Chondrocyte (in vitro differentiated cells): ENCODE measurements at regions not wholly inside any gene's neighbourhood (a gene's known extent, or its start where the extent isn't known, plus 50 kb on each side); places are given as distances from the start of the nearest gene placed in this dataset.
A peak's percentile ranks its signal among the peaks of the same experiment; 100 is the strongest.
"Not testable (repeated sequence)": the region's sequence is repeated elsewhere in the genome, so short reads cannot be mapped to it uniquely, and the experiment has no call there.

Experiments used
- DNase-seq: peaks from one replicate; pipeline ENCODE4 v3.0.0; 2021; ENCODE audit warnings: mixed read lengths, low spot score
- H3K27ac Mint-ChIP-seq: one replicate; pipeline ENCODE4 v1.8.0; 2021; ENCODE audit warnings: mild to moderate bottlenecking, moderate library complexity, mixed read lengths; ENCODE audit not compliant: unreplicated experiment
- H3K27me3 Mint-ChIP-seq: 2 replicates; pipeline ENCODE4 v1.8.0; 2021; ENCODE audit warnings: low read depth, mixed read lengths
- H3K36me3 Mint-ChIP-seq: 2 replicates; pipeline ENCODE4 v1.8.0; 2021; ENCODE audit warnings: low read depth, mixed read lengths
- H3K4me1 Mint-ChIP-seq: 2 replicates; pipeline ENCODE4 v1.8.0; 2021; ENCODE audit warnings: low read depth, mild to moderate bottlenecking, mixed read lengths
- H3K4me3 Mint-ChIP-seq: one replicate; pipeline ENCODE4 v1.8.0; 2021; ENCODE audit warnings: mild to moderate bottlenecking, moderate library complexity, mixed read lengths; ENCODE audit not compliant: unreplicated experiment
- H3K9me3 Mint-ChIP-seq: 2 replicates; pipeline ENCODE4 v1.8.0; 2021; ENCODE audit warnings: low read depth, mixed read lengths
- CTCF ChIP-seq: fragments of 200-600 bp; sonication (generic); IDR thresholded peaks from 2 replicates; pipeline ENCODE4 v1.5.0; 2021; ENCODE audit warnings: antibody characterized with exemption, mild to moderate bottlenecking, moderate library complexity

DNA sequence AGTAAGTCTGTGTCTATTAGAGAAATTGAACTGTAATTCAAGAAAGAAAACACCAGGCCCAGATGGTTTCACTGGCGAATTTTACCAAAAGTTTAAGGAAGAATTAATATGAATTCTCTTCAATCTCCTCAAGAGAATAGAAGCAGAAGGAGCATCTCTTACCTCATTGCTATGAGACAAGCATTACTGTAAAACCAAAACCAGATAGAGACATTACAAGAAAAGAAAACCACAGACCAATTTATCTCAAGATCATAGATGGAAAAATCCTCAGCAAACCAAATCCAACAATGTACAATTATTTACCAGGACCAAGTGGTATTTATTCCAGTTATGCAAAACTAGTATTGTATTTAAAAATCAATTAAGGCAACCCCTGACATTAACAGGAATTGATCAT lies 160.6 kb downstream of the LIPI start:
- no peaks in the 10 kb centered on the region for H3K36me3 Mint-ChIP-seq
- no peak for TF ChIP-seq CTCF
- H3K9me3 Mint-ChIP-seq, result peaks cover 21% of the 10 kb centered on the region
- H3K4me3 Mint-ChIP-seq, result no peak overlapping the region
- no peak for DNase-seq
- H3K27ac Mint-ChIP-seq, result no peak overlapping the region
- H3K27me3 Mint-ChIP-seq, result no peaks in the 10 kb centered on the region
- H3K4me1 Mint-ChIP-seq, result peaks cover 3% of the 10 kb centered on the region

GRCh38 chr21:14046401-14046800 lies 164.4 kb downstream of the LIPI start:
- H3K4me3 Mint-ChIP-seq, result no peak overlapping the region
- no peak for DNase-seq
- no peaks in the 10 kb centered on the region for H3K27me3 Mint-ChIP-seq
- no peak for TF ChIP-seq CTCF
- no peak overlapping the region for H3K27ac Mint-ChIP-seq
- peaks cover 25% of the 10 kb centered on the region for H3K9me3 Mint-ChIP-seq
- H3K4me1 Mint-ChIP-seq, result peaks cover 3% of the 10 kb centered on the region
- no peaks in the 10 kb centered on the region for H3K36me3 Mint-ChIP-seq

DNA sequence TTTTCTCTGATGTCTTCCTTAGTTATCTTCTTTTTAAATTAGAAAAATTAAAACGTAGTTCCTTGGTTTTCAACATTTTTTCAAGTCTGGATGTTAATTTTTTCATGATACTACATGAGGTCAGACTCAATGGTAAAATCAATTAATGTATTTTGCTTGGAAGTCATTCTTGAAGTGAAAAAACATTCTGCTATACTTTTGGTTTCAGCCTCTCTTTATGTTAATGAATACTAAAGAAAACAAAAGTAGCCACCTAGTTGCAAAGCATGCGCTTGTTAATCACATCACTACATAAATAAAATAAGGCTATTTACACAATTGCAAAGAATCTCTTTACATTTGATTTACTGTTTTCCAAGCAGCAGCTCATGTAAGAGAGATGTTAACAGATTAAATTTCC lies 170.4 kb downstream of the LIPI start:
- H3K9me3 Mint-ChIP-seq, result peaks cover 29% of the 10 kb centered on the region
- no peak overlapping the region for H3K27ac Mint-ChIP-seq
- no peak for TF ChIP-seq CTCF
- no peaks in the 10 kb centered on the region for H3K36me3 Mint-ChIP-seq
- no peak for DNase-seq
- no peaks in the 10 kb centered on the region for H3K4me1 Mint-ChIP-seq
- no peak overlapping the region for H3K4me3 Mint-ChIP-seq
- H3K27me3 Mint-ChIP-seq, result no peaks in the 10 kb centered on the region

DNA sequence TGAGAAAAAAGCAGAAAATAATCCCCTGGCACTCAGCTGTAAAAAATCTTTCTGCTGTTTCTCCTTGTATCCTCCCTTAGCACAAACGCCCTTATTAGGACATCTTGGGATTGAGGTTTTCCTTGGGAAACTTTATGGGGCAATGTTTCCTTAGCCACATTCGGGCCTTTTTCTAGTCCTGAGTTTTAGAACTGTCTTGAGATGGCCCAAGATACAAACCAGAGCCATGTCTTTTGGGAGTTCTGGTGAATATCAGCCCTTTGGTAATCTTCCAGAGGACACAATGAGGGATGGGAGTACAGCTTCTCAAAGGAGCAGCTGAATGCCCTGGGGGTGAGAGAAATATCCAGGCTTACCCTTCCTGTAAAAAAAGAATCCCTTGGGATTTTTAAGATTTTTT lies 182.1 kb downstream of the LIPI start:
- not testable (repeated sequence) for H3K27ac Mint-ChIP-seq, H3K36me3 Mint-ChIP-seq, H3K9me3 Mint-ChIP-seq, H3K4me1 Mint-ChIP-seq, DNase-seq, H3K27me3 Mint-ChIP-seq
- H3K4me3 Mint-ChIP-seq, result peak overlapping the region; percentile 86

DNA sequence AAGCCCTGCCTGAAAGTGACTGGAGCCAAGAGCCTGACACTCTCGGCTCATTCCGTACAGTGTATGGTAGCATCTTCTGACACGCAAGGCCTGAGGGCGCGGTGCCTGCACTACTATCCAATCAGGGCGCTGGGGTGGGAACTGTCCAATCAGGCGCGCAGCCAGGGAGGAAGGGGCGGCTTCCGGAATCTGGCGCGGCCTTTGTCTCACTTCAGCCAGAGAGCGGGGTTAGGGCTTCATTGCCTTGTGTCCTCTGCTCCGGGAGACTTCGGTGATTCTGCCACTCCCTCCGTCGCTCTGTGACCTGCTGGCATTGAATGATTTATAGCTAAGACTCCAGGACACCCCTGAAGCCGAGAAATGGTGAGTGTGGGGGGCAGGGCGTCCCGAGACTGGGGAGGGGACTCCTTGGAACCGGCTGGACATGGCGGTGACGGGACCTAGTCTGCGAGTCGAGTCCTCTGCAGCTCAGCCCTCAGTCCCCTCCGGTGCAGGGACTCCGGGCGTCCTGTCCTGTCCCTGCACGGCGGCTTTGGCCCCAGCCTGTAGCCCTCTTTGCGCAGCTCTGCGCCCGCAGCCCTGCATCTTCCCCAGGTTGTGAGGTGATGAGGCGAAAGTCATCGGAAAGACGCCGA lies 183.4 kb downstream of the LIPI start:
- not testable (repeated sequence) for H3K36me3 Mint-ChIP-seq, H3K27me3 Mint-ChIP-seq, DNase-seq, H3K9me3 Mint-ChIP-seq, H3K4me1 Mint-ChIP-seq
- Mint-ChIP-seq H3K27ac (peak overlapping the region; percentile 88), H3K4me3 (peak overlapping the region; percentile 86)

DNA sequence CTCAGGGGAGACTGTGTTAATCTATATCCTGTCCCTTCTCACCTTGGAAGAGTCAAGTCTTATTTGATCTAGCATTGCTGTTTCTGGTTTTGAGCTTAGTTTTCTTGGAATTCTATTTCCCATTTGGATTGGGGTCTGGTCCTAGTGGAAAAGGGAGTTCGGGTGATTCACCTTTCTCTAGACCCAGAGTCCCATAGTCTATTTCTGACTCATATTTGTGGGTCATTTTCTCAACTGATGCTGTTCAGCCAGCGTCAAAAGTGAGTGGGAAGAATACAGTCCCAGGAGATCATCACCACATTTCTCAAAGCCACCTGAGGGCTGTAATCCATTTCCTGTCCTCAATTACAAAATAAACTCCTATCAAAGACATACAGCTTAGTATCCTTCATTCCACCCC lies 190.6 kb downstream of the LIPI start:
- not testable (repeated sequence) for DNase-seq, H3K36me3 Mint-ChIP-seq, H3K9me3 Mint-ChIP-seq, H3K4me3 Mint-ChIP-seq, H3K27ac Mint-ChIP-seq, H3K4me1 Mint-ChIP-seq, H3K27me3 Mint-ChIP-seq

GRCh38 chr21:14015841-14016240 lies 194.9 kb downstream of the LIPI start:
- DNase-seq, H3K4me3 Mint-ChIP-seq, H3K36me3 Mint-ChIP-seq, H3K27me3 Mint-ChIP-seq, H3K27ac Mint-ChIP-seq, H3K9me3 Mint-ChIP-seq, H3K4me1 Mint-ChIP-seq: not testable (repeated sequence)

DNA sequence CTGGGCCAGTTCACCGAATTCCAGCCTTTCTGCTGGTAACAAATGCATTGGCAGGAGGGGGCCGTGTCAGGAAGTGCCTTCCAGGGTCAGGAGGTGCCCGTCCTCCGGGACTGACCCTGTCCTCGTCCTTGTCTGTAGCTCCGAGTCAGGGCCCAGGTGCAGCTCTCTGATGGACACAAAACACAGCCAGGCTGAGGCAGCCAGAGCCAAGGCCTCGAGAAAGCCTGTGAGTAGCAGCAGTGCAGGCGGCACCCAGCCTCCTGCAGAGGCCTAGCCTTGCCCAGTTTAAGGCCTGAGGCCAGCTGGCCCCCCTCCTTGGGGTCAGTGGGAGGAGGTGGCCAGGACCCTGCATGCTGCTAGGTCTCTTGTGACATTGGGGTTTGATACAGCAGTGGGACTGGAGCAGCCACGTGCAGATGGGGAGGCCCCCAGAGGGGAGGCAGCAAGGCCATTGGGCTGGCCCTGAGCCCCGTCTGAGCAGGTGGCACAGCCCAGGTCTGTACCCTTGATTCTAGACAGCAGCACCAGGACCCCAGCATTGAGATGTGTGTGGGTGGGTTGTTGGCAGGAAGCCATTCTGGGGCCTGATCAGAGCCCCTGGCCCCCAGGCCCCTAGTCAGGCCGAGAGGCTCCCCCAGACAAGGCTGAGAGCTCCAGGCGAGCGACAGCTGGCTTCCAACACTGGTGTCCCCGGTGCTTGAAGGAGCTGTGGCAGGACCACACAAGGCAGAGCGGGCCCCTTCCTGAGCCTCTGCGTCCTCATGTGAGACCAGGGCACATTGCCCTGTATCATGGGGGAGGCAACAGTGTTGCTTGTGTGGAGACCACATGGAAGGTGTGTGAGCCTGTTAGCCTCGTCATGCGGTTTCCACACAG lies 196.9 kb downstream of the LIPI start:
- H3K27ac Mint-ChIP-seq, H3K27me3 Mint-ChIP-seq, H3K4me3 Mint-ChIP-seq, H3K36me3 Mint-ChIP-seq, H3K4me1 Mint-ChIP-seq, H3K9me3 Mint-ChIP-seq: not testable (repeated sequence)
- DNase-seq, result peak; percentile 83
